Spleen (tissue), 7 donors: ENCODE measurements at regions not wholly inside any gene's neighbourhood (a gene's known extent, or its start where the extent isn't known, plus 50 kb on each side); places are given as distances from the start of the nearest gene placed in this dataset.

Experiments used
- CTCF ChIP-seq, 11 experiments: fragments of 200-600 bp in 7 of 11; fragments of 450-650 bp in 4 of 11; sonication (generic) in 4 of 11; IDR thresholded peaks in 8 of 11; conservative IDR thresholded peaks in 3 of 11; 1 replicate in 7 of 11; 2 replicates in 4 of 11; pipeline versions ENCODE4 v1.4.0 to v1.8.0; 2016 to 2021; ENCODE audit warnings: antibody characterized with exemption in 11 of 11, inconsistent platforms in 4 of 11, mild to moderate bottlenecking in 1 of 11
- POLR2A ChIP-seq, 3 donors: fragments of 450-650 bp; IDR thresholded peaks; one replicate each; pipeline ENCODE4 v1.5.1; 2017; ENCODE audit warnings: antibody characterized with exemption in 3 of 3, mild to moderate bottlenecking in 1 of 3
- donor health status: DM: no; HTN: no; CAD: no; lungs with moderate emphysema.
- donor health status: DM: no; HTN: no; CAD: no.
- donor health status: DM: no; HTN: no; CAD: no.

- TF ChIP-seq CTCF (IDR thresholded peaks at IDR 0.05 in 8 of 11, conservative IDR thresholded peaks at IDR 0.05 in 3 of 11) = no peak
- no peak for TF ChIP-seq POLR2A (IDR thresholded peaks at IDR 0.05)
Measured at GRCh38 chr13:48148454-48148853, 53.5 kb upstream of the MED4 start.
